Neural cell (in vitro differentiated cells): ENCODE measurements at regions not wholly inside any gene's neighbourhood (a gene's known extent, or its start where the extent isn't known, plus 50 kb on each side); places are given as distances from the start of the nearest gene placed in this dataset.

Experiments used
- H2AFZ ChIP-seq: fragments of 200-600, 300-800 bp; sonication (generic), shearing (Covaris generic); 2 replicates; pipeline ENCODE4 v1.6.0; 2014; ENCODE audit warnings: low read depth, mild to moderate bottlenecking, antibody characterized with exemption, low read length, moderate library complexity
- H3F3A ChIP-seq: fragments of 200-600 bp; shearing (Covaris generic); 2 replicates; pipeline ENCODE4 v1.6.1; 2016; ENCODE audit warnings: mild to moderate bottlenecking, moderate library complexity, mixed read lengths, antibody characterized with exemption, low read length; ENCODE audit not compliant: insufficient read depth, poor library complexity, severe bottlenecking
- H3K27ac ChIP-seq: fragments of 200-600, 300-800 bp; sonication (generic), shearing (Covaris generic); 2 replicates; pipeline ENCODE4 v1.5.1; 2014; ENCODE audit warnings: mild to moderate bottlenecking, low read length, moderate library complexity
- H3K27me3 ChIP-seq: fragments of 300-800, 200-600 bp; sonication (generic), shearing (Covaris generic); 2 replicates; pipeline ENCODE4 v1.6.0; 2014; ENCODE audit warnings: mild to moderate bottlenecking, low read depth, low read length, moderate library complexity; ENCODE audit not compliant: insufficient read depth
- H3K36me3 ChIP-seq: fragments of 300-800, 200-600 bp; sonication (generic), shearing (Covaris generic); 2 replicates; pipeline ENCODE4 v1.5.1; 2014; ENCODE audit warnings: mild to moderate bottlenecking, antibody characterized with exemption, low read length, moderate library complexity; ENCODE audit not compliant: insufficient read depth
- H3K4me2 ChIP-seq: fragments of 300-800, 200-600 bp; sonication (generic), shearing (Covaris generic); 2 replicates; pipeline ENCODE4 v1.6.0; 2014; ENCODE audit warnings: mild to moderate bottlenecking, low read length
- H3K4me3 ChIP-seq: fragments of 300-800, 200-600 bp; sonication (generic), shearing (Covaris generic); 2 replicates; pipeline ENCODE4 v1.5.1; 2014; ENCODE audit warnings: mild to moderate bottlenecking, low read length, moderate library complexity
- H3K79me2 ChIP-seq: fragments of 200-600 bp; shearing (Covaris generic); replicated peaks from 2 replicates; pipeline ENCODE4 v1.6.0; 2014; ENCODE audit warnings: mild to moderate bottlenecking, low read length, moderate library complexity; ENCODE audit not compliant: insufficient read depth
- H3K9ac ChIP-seq: fragments of 300-800, 200-600 bp; sonication (generic), shearing (Covaris generic); 2 replicates; pipeline ENCODE4 v1.6.1; 2016; ENCODE audit warnings: mild to moderate bottlenecking, low read length, mixed read lengths
- H3K9me2 ChIP-seq: fragments of 200-600 bp; shearing (Covaris generic); 2 replicates; pipeline ENCODE4 v1.6.1; 2016; ENCODE audit warnings: mild to moderate bottlenecking, low read length, mixed read lengths; ENCODE audit not compliant: insufficient read depth
- H3K9me3 ChIP-seq: fragments of 200-600, 300-800 bp; sonication (generic), shearing (Covaris generic); 2 replicates; pipeline ENCODE4 v1.6.1; 2016; ENCODE audit warnings: mild to moderate bottlenecking, mixed run types, low read length, moderate library complexity, mixed read lengths
- H4K20me1 ChIP-seq: fragments of 200-600 bp; shearing (Covaris generic); 2 replicates; pipeline ENCODE4 v1.6.1; 2016; ENCODE audit warnings: mild to moderate bottlenecking, mixed run types; ENCODE audit not compliant: insufficient read depth
- CTCF ChIP-seq: fragments of 450-650 bp; IDR thresholded peaks from 2 replicates; pipeline ENCODE4 v1.5.1; 2014; ENCODE audit warnings: antibody characterized with exemption, mild to moderate bottlenecking, moderate library complexity; ENCODE audit not compliant: poor library complexity, severe bottlenecking
- EP300 ChIP-seq: fragments of 450-650 bp; conservative IDR thresholded peaks from 2 replicates; pipeline ENCODE4 v1.6.1; 2014; ENCODE audit warnings: antibody characterized with exemption, mild to moderate bottlenecking, moderate library complexity; ENCODE audit not compliant: poor library complexity, severe bottlenecking
- EZH2 ChIP-seq: fragments of 200-600, 300-800 bp; shearing (Covaris generic), sonication (generic); IDR thresholded peaks from 2 replicates; pipeline ENCODE4 v1.6.1; 2014; ENCODE audit warnings: antibody characterized with exemption, low read length, borderline replicate concordance, mild to moderate bottlenecking; ENCODE audit not compliant: insufficient read depth, poor library complexity, severe bottlenecking
- MXI1 ChIP-seq: fragments of 450-650 bp; conservative IDR thresholded peaks from 2 replicates; pipeline ENCODE4 v1.6.1; 2014; ENCODE audit warnings: antibody characterized with exemption, mild to moderate bottlenecking; ENCODE audit not compliant: poor library complexity, severe bottlenecking
- POLR2AphosphoS5 ChIP-seq: IDR thresholded peaks from 2 replicates; pipeline ENCODE4 v1.6.1; 2012
- RAD21 ChIP-seq: fragments of 450-650 bp; conservative IDR thresholded peaks from 2 replicates; pipeline ENCODE4 v1.6.1; 2014; ENCODE audit warnings: antibody characterized with exemption, mild to moderate bottlenecking, moderate library complexity
- REST ChIP-seq: IDR thresholded peaks from 2 replicates; pipeline ENCODE4 v1.6.1; 2012; ENCODE audit warnings: borderline replicate concordance
- SMC3 ChIP-seq: fragments of 450-650 bp; conservative IDR thresholded peaks from 2 replicates; pipeline ENCODE4 v1.6.1; 2014; ENCODE audit warnings: antibody characterized with exemption, mild to moderate bottlenecking, moderate library complexity; ENCODE audit not compliant: poor library complexity
- TAF1 ChIP-seq: IDR thresholded peaks from 2 replicates; pipeline ENCODE4 v1.6.1; 2012; ENCODE audit warnings: low read depth

- no peaks in the 10 kb centered on the region for H3K9me3 ChIP-seq
Measured at GRCh38 chr15:93900476-93901400, 330.6 kb upstream of the MCTP2 start.

More at GRCh38 chr15:93900476-93901400, 330.6 kb upstream of the MCTP2 start:
- H3K4me2 ChIP-seq, result no peak overlapping the region
- H3K9ac ChIP-seq, result no peak overlapping the region
- H3K27ac ChIP-seq, result no peak overlapping the region
- H3K27me3 ChIP-seq, result no peaks in the 10 kb centered on the region
- no peak overlapping the region for H2AFZ ChIP-seq
- H3K36me3 ChIP-seq, result no peaks in the 10 kb centered on the region
- TF ChIP-seq SMC3, result no peak
- no peak for TF ChIP-seq TAF1
- no peak for TF ChIP-seq EP300
- no peak for TF ChIP-seq CTCF
- no peak for TF ChIP-seq POLR2AphosphoS5
- TF ChIP-seq MXI1, result no peak
- TF ChIP-seq EZH2, result no peak
- TF ChIP-seq RAD21, result no peak
- TF ChIP-seq REST, result no peak
- no peak overlapping the region for H3K4me3 ChIP-seq
- no peaks in the 10 kb centered on the region for H3F3A ChIP-seq
- H4K20me1 ChIP-seq, result no peaks in the 10 kb centered on the region
- H3K79me2 ChIP-seq, result no peaks in the 10 kb centered on the region
- H3K9me2 ChIP-seq, result no peaks in the 10 kb centered on the region
